ENCODE measurements at regions not wholly inside any gene's neighbourhood (a gene's known extent, or its start where the extent isn't known, plus 50 kb on each side); places are given as distances from the start of the nearest gene placed in this dataset.
A peak's percentile ranks its signal among the peaks of the same experiment; 100 is the strongest.
"Not testable (repeated sequence)": the region's sequence is repeated elsewhere in the genome, so short reads cannot be mapped to it uniquely, and the experiment has no call there.

DNA sequence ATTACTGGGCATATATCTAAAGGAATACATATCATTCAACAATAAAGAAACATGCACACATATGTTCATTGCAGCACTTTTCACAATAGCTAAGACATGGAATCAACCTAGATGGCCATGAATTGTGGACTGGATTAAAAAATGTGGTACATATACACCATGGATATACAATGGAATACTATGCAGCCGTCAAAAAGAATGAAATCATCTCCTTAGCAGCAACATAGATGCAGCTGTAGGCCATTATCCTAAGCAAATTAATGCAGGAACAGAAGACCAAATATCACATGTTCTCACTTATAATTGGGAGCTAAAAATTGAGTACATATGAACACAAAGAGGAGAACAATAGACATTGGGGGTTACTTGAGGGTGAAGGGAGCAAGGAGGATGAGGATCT lies 175.6 kb downstream of the POLR1F start:
- no peak for DNase-seq

- no peak for DNase-seq
Observed at GRCh38 chr7:19530852-19531251, 178.0 kb downstream of the POLR1F start.

DNA sequence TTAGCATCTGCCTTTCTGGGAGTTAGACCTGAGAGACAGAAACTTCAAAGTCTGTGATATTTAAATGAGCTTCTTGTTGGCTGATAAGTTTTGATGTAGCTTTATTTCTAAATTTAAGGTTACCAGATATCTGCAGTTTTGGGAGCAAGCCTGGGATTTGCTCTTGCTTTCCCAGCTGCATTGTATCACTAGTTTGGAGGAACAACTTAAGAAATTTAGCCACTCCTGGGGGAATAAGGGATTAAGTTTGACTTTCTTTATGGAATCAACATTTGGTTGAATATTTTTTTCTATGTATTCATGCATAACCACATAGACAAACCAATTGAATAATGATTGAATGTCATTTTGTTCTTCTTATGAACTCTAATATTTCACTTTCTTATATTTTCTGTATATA lies 178.6 kb downstream of the POLR1F start:
- no peak for DNase-seq

DNA sequence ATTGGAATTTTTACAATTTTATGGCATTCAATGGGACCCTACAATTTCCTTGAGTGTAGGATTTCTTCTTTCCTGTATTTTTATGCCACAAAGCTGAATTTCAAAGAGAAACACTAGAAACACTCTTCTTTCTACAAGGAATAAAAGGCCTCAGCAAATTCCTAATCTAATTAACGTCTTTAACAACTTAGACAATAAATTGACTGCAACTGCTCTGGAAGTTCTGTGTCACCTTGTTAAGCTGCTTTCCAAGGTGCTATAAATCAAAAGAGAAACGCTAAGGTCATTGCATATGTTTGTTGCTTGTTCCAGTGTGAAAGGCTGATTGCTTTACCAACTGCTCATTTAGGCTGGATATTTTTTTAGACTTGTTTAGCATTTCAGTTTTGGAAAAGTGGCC lies 182.2 kb downstream of the POLR1F start:
- DNase-seq, result no peak

DNA sequence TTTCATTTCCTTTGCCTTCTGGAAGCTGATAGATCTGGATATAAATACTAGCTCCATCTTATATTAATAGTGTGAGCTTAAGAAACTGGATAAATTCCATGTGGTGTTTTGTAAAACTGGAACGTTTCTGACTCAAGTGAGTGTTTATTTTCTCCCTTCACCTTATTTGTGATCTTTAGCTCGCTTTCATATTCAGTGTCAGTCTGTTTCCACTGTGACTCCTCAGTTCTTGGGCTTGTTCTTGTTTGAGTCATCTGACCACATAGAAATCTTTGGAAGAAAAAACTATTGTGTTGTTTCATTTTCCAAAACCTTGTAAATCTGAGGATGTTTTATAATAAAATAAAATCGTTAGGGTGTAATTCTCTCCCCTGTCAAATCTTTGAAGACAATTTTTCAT lies 186.4 kb downstream of the POLR1F start:
- DNase-seq, result no peak

DNA sequence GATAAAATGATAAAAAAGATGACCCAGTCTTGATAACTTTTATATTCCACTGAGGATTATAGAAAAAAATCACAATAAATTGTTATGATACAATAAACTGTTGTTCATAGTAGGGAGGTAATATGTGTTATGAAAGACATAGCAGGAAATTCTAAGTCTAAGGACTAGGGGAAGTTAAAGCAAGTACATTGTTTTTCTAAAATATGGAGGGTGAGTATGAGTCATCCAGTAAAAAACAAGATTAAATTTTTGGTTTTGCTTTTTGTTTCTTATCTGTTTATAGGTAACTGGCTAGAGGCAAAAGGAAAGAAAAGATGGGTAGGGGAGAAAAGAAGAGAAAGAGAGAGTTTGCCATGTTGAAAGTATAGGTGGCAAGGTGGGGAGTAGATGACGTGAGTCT lies 188.4 kb downstream of the POLR1F start:
- no peak for DNase-seq

DNA sequence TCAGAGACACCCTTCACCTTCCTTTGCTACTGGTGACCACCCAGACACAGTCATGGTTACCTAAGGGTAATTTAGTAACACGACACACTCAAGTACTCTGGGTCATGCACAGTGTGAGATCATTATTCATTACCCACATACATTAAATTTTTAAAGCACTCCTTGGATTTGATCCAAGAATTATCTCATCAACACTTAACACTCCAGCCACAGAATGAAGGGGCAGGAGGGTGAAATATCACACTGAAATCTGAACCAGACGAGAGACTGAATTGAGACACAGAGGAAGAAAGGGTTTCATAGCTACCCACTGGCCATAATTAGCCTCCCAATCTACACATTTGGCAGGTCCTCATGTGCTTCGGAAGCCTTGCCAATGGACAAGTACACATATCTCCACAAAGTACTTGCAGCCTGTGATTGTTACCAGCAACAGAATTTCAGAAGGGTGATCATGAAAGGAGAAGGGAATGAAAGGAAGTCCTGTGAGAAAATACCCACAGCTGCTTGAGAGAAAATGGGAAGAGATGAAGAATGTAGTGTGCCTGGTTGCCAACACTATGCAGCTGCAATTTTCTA lies 189.3 kb downstream of the POLR1F start:
- DNase-seq, result peak in 1 of 2 donors; percentile 1

DNA sequence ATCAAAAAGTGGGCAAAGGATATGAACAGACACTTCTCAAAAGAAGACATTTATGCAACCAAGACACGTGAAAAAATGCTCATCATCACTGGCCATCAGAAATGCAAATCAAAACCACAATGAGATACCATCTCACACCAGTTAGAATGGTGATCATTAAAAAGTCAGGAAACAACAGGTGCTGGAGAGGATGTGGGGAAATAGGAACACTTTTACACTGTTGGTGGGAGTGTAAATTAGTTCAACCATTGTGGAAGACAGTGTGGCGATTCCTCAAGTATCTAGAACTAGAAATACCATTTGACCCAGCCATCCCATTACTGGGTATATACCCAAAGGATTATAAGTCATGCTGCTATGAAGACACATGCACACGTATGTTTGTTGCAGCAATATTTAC lies 191.3 kb downstream of the POLR1F start:
- DNase-seq, result not testable (repeated sequence)

- DNase-seq, result no peak
Observed at GRCh38 chr7:19508821-19509220, 200.0 kb downstream of the POLR1F start.

DNA sequence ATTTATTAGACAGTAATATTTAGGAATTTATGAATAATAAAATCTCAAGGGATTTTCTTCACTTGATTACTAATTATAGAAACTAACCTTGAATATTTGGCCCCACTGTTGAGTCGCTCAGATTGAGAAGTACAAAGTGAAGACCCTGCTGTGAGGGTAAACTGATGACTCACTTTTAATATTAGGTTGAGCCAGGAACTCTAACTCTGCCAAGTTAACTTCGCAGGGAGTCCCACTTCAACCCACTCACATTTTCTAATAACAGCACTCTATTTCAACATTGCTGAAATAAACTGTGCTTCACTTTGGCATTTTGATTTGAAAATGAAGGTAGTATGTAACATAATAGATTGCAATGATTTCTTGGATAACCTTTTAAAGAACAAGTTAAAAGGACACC lies 200.7 kb downstream of the POLR1F start:
- no peak for DNase-seq

- DNase-seq, result peak in 1 of 2 donors; percentile 9
Observed at GRCh38 chr7:19491821-19492452, 216.9 kb downstream of the POLR1F start.

DNA sequence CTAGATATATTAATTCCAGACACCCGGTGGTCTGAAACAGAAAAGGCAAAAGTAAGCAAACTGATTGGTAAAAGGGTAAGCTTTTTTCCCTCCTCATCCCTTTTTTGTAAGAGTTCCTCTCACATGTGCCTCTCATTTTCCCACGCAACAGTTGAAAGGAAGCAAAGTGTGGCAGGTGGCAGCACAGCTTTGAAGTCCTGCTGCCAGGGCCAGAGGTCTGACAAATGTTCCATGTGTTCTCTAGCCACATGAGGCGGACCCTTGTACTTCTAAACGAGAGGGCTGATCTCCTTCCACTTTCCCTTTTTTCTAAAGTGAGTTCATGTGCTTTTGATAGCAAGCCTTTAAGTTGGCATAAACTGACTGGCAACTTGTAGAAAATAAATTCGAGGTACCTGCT lies 217.5 kb downstream of the POLR1F start:
- DNase-seq, result no peak

- DNase-seq, result no peak
Observed at GRCh38 chr7:19489162-19489820, 219.5 kb downstream of the POLR1F start.

DNA sequence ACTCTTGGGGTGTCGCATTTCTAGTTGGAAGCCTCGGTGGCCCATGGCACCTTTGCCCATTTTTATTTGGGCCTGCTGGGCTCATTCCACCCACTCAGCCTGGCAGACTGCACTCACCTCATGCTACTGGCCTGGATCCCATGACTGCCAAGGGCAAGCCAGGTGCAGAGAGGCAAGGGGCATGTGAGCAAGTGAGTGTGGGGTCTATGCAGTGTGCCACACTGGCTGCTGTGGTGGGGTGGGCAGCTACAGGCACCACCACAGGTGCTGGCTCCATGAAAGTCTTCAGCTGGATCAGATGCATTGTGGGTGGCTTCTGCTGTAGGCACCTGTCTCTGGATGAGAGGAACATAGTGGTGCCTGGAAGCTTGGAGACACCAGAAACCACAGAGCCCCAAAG lies 220.8 kb downstream of the POLR1F start:
- DNase-seq, result no peak

DNA sequence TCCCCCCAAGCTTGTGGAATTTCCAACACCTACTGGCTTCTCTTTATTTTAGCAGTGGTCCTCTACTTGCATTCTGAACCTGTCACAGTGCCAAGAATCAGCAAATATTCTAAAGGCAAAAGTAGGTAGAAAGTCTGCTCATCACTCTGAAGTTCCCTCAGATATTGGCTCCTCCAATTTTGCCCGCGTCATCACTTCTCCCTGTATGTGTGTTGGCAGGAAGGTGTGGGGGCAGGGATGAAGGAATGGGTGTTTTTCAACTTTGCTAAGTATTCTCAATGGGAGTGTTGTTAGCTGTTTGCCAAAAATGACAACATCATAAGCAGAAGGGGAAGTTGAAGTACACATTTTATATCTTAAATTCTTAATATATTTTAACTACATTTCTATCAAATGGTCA lies 226.2 kb downstream of the POLR1F start:
- no peak for DNase-seq

DNA sequence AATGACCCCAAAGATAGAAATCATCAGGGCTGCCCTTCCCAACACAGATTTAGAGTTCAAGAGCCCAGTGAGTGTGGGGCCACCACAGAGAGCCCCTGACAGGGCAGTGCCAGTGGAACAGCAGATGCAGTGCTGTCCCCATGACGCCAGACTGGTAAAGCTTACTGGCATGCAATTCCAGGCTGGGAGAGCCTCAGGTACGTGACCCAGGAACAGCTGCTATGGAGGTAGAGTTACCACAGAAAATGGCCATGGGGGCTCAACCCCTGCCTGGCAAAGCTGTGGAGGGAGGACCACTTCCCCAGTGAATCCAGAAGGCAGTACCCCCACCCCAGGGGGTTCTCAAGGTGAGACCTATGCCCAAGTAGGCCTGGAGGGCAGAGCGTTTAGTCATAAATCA lies 228.5 kb downstream of the POLR1F start:
- DNase-seq, result no peak

- no peak for DNase-seq
Observed at GRCh38 chr7:19470031-19470430, 238.8 kb downstream of the POLR1F start.

GRCh38 chr7:19465861-19466260 lies 243.0 kb downstream of the POLR1F start:
- DNase-seq, result no peak

GRCh38 chr7:19464751-19465150 lies 244.1 kb downstream of the POLR1F start:
- DNase-seq, result no peak

- no peak for DNase-seq
Observed at GRCh38 chr7:19464241-19464640, 244.6 kb downstream of the POLR1F start.

DNA sequence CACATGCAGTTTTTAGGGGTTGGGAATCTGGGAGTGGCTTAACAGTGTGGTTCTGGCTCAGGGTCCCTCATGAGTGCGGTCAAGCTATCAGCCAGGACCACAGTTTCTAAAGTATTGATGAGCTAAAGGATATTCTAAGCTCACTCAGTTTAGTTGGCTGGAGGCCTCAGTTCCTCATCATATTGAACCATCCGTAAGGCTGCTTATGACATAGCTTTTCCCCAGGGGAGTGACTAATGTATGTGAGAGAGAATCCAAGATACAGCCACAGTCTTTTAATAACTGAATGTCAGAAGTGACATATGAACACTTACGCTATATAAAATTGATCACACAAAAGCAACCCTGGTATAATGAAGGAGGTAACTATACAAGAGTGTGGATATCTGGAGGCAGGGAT lies 245.3 kb downstream of the POLR1F start:
- DNase-seq, result no peak

DNA sequence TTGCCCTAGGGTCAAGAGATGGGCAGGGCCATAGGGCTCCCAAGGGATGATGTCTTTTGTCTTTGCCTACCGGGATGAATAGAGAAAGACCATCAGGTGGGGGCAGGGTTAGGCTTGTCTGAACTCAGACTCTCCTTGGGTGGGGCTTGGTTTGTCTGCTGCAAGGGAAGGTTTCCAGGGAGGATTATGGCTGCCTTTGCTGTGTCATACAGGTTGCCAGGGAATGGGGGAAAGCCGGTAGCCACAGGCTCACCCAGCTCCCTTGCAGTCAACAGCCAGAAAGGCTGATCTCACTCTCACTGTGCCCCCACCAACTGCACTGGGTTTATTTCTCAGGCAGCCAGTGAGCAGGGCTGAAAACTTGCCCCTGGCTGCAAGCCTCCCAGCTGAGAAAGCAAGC lies 253.2 kb downstream of the POLR1F start:
- DNase-seq, result no peak

DNA sequence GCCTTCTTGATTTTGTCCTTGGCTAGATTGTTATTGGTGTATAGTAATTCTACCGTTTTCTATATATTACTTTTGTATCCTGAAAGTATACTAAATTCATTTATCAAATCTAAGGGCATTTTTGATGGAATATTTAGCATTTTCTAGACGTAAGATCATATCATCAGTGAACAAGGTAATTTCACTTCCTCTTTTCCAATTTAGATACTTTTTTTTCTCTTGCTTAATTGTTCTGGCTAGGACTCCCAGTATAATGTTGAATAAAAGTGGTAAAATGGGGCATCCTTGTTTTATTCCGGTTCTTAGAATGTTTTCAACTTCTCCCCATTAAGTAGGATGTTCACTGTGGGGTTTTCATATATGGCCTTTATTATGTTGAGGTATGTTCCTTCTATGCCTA lies 260.7 kb downstream of the POLR1F start:
- no peak for DNase-seq

- DNase-seq, result no peak
Observed at GRCh38 chr7:19442016-19442785, 266.6 kb downstream of the POLR1F start.

All from hippocampal formation (tissue), 2 donors.